H1 (cell line): ENCODE measurements at regions not wholly inside any gene's neighbourhood (a gene's known extent, or its start where the extent isn't known, plus 50 kb on each side); places are given as distances from the start of the nearest gene placed in this dataset.

Experiments
- CTCF ChIA-PET: fragments of 300-600 bp; sonication (Branson Sonifier 250); formaldehyde crosslinking; loops from one replicate; lab custom pipeline; 2021; ENCODE audit not compliant: partially characterized antibody; lab: Charles Lee
- POLR2A ChIA-PET: fragments of 300-600 bp; sonication (Branson Sonifier 250); formaldehyde crosslinking; loops from one replicate; lab custom pipeline; 2021; ENCODE audit warnings: inconsistent platforms; ENCODE audit not compliant: partially characterized antibody; lab: Charles Lee
- DNase-seq, 2 experiments: peaks; one replicate each; pipeline versions ENCODE4 v3.0.0 to v3.0.0-alpha.2; 2010 to 2022; ENCODE audit warnings: low spot score in 2 of 2, low read depth in 1 of 2, mixed read lengths in 1 of 2
- FAIRE-seq: peaks from 2 replicates; lab custom pipeline; 2011; peaks lifted over from hg19 to GRCh38; lab: Jason Lieb, UNC
- H2AFZ ChIP-seq: 2 replicates; pipeline ENCODE4 v1.8.1; 2012; ENCODE audit warnings: low read length, inconsistent platforms
- H2AK5ac ChIP-seq: 2 replicates; pipeline ENCODE4 v1.6.1; 2013; ENCODE audit warnings: low read depth, low read length
- H2BK120ac ChIP-seq: replicated peaks from 2 replicates; pipeline ENCODE3; 2013; ENCODE audit warnings: low read depth, low read length, inconsistent platforms
- H2BK12ac ChIP-seq: 2 replicates; pipeline ENCODE4 v1.6.1; 2013; ENCODE audit warnings: low read depth, low read length
- H2BK15ac ChIP-seq: 2 replicates; pipeline ENCODE4 v1.6.1; 2013; ENCODE audit warnings: low read length
- H2BK20ac ChIP-seq: 2 replicates; pipeline ENCODE4 v1.6.1; 2013; ENCODE audit warnings: low read length
- H2BK5ac ChIP-seq: 2 replicates; pipeline ENCODE4 v1.6.1; 2013; ENCODE audit warnings: low read depth, low read length
- H3K14ac ChIP-seq: 2 replicates; pipeline ENCODE4 v1.6.1; 2013; ENCODE audit warnings: inconsistent platforms; ENCODE audit not compliant: insufficient read length
- H3K18ac ChIP-seq: 2 replicates; pipeline ENCODE4 v1.6.1; 2013; ENCODE audit warnings: low read length; ENCODE audit errors: extremely low read depth
- H3K23ac ChIP-seq: 2 replicates; pipeline ENCODE4 v1.6.1; 2013; ENCODE audit warnings: inconsistent platforms; ENCODE audit not compliant: insufficient read length
- H3K23me2 ChIP-seq: 2 replicates; pipeline ENCODE4 v1.6.1; 2013; ENCODE audit warnings: low read depth, low read length
- H3K27ac ChIP-seq: 2 replicates; pipeline ENCODE4 v1.6.1; 2011; ENCODE audit warnings: low read depth, low read length, inconsistent platforms
- H3K27me3 ChIP-seq, 4 experiments: replicated peaks in 1 of 4; 1 replicate in 1 of 4; 2 replicates in 3 of 4; pipeline versions ENCODE4 v1.6.1 to v1.8.1; 2011 to 2013; ENCODE audit warnings: low read length in 3 of 4, mild to moderate bottlenecking in 3 of 4, inconsistent platforms in 2 of 4, mixed read lengths in 2 of 4, moderate library complexity in 1 of 4; ENCODE audit not compliant: control insufficient read depth in 3 of 4, insufficient read depth in 3 of 4; ENCODE audit errors: extremely low read depth in 1 of 4
- H3K36me3 ChIP-seq, 4 experiments: 2 replicates each; pipeline versions ENCODE4 v1.6.1 to v1.8.1; 2011 to 2013; ENCODE audit warnings: mild to moderate bottlenecking in 4 of 4, low read length in 3 of 4, moderate library complexity in 2 of 4, control low read depth in 1 of 4, inconsistent platforms in 1 of 4; ENCODE audit not compliant: insufficient read depth in 4 of 4, control insufficient read depth in 2 of 4
- H3K4ac ChIP-seq: replicated peaks from 2 replicates; pipeline ENCODE3; 2013; ENCODE audit warnings: low read length, low read depth, mixed read lengths, inconsistent platforms; ENCODE audit not compliant: insufficient read length
- H3K4me1 ChIP-seq, 4 experiments: replicated peaks in 1 of 4; 1 replicate in 1 of 4; 2 replicates in 3 of 4; pipeline versions ENCODE4 v1.6.1 to v1.8.1; 2011 to 2013; ENCODE audit warnings: low read length in 3 of 4, inconsistent platforms in 2 of 4, mixed read lengths in 1 of 4; ENCODE audit not compliant: insufficient read depth in 4 of 4, control insufficient read depth in 3 of 4
- H3K4me2 ChIP-seq, 2 experiments: 2 replicates each; pipeline versions ENCODE4 v1.6.1 to v1.8.1; 2011 to 2013; ENCODE audit warnings: low read depth in 2 of 2, low read length in 2 of 2, control low read depth in 1 of 2, inconsistent platforms in 1 of 2, mild to moderate bottlenecking in 1 of 2; ENCODE audit not compliant: insufficient read depth in 1 of 2
- H3K4me3 ChIP-seq, 4 experiments: fragments of 200-600, 300-600 bp in 1 of 4; sonication (generic), shearing (Covaris generic), sonication (Bioruptor Twin) in 1 of 4; 2 replicates each; pipeline versions ENCODE4 v1.5.1 to v1.8.1; 2011 to 2016; ENCODE audit warnings: low read length in 4 of 4, low read depth in 3 of 4, control low read depth in 2 of 4, inconsistent platforms in 2 of 4, mild to moderate bottlenecking in 2 of 4, mixed read lengths in 1 of 4, moderate library complexity in 1 of 4; ENCODE audit not compliant: insufficient read depth in 2 of 4; ENCODE audit errors: extremely low read depth in 1 of 4
- H3K56ac ChIP-seq: replicated peaks from 2 replicates; pipeline ENCODE3; 2013; ENCODE audit warnings: low read depth, mild to moderate bottlenecking, mixed read lengths, low read length, inconsistent platforms; ENCODE audit not compliant: insufficient read length
- H3K79me1 ChIP-seq: 2 replicates; pipeline ENCODE4 v1.6.1; 2013; ENCODE audit warnings: low read depth, low read length, control low read depth
- H3K79me2 ChIP-seq, 2 experiments: 2 replicates each; pipeline versions ENCODE4 v1.6.1 to v1.8.1; 2012 to 2013; ENCODE audit warnings: low read length in 2 of 2, mild to moderate bottlenecking in 2 of 2, inconsistent platforms in 1 of 2; ENCODE audit not compliant: insufficient read depth in 2 of 2, control insufficient read depth in 1 of 2
- H3K9ac ChIP-seq, 4 experiments: replicated peaks in 1 of 4; 1 replicate in 1 of 4; 2 replicates in 3 of 4; pipeline versions ENCODE4 v1.6.1 to v1.8.1; 2011 to 2013; ENCODE audit warnings: low read depth in 3 of 4, low read length in 3 of 4, control low read depth in 2 of 4, mild to moderate bottlenecking in 2 of 4, moderate library complexity in 2 of 4, inconsistent platforms in 1 of 4; ENCODE audit errors: extremely low read depth in 1 of 4
- H3K9me3 ChIP-seq, 2 experiments: 2 replicates each; pipeline versions ENCODE4 v1.6.1 to v1.8.1; 2012 to 2013; ENCODE audit warnings: mild to moderate bottlenecking in 2 of 2, moderate library complexity in 2 of 2, control low read depth in 1 of 2, inconsistent platforms in 1 of 2, low read depth in 1 of 2, low read length in 1 of 2, mixed read lengths in 1 of 2; ENCODE audit not compliant: insufficient read depth in 2 of 2
- H4K20me1 ChIP-seq, 2 experiments: replicated peaks in 1 of 2; 2 replicates each; pipeline versions ENCODE3 to v1.8.1; 2011 to 2013; ENCODE audit warnings: inconsistent platforms in 2 of 2, low read length in 2 of 2, mild to moderate bottlenecking in 1 of 2; ENCODE audit not compliant: insufficient read depth in 2 of 2, control insufficient read depth in 1 of 2
- H4K5ac ChIP-seq: 2 replicates; pipeline ENCODE4 v1.6.1; 2013; ENCODE audit warnings: low read length, low read depth, mixed read lengths, inconsistent platforms; ENCODE audit not compliant: insufficient read length
- H4K8ac ChIP-seq: 2 replicates; pipeline ENCODE4 v1.8.0; 2013; ENCODE audit warnings: mild to moderate bottlenecking, moderate library complexity, low read length, inconsistent platforms; ENCODE audit not compliant: insufficient read depth; ENCODE audit errors: extremely low read depth
- H4K91ac ChIP-seq: replicated peaks from 2 replicates; pipeline ENCODE3; 2013; ENCODE audit warnings: low read length, mixed read lengths, inconsistent platforms; ENCODE audit not compliant: insufficient read length
- CREB1 ChIP-seq: IDR thresholded peaks from 2 replicates; pipeline ENCODE4 v1.6.1; 2012; ENCODE audit warnings: inconsistent platforms
- HDAC6 ChIP-seq: IDR thresholded peaks from one replicate; pipeline ENCODE4 v1.7.1; 2012; ENCODE audit warnings: low read depth, mild to moderate bottlenecking, inconsistent platforms, low read length, moderate library complexity
- PHF8 ChIP-seq: fragments of 200-600 bp; sonication (generic); conservative IDR thresholded peaks from 2 replicates; pipeline ENCODE4 v1.7.1; 2012; ENCODE audit warnings: low read depth, mild to moderate bottlenecking, inconsistent platforms, low read length, moderate library complexity
- RBBP5 ChIP-seq: IDR thresholded peaks from 2 replicates; pipeline ENCODE4 v1.7.1; 2012; ENCODE audit warnings: low read depth, mild to moderate bottlenecking, inconsistent platforms, low read length, moderate library complexity, borderline replicate concordance
- RNF2 ChIP-seq: fragments of 200-900, 300-1000 bp; sonication (generic); IDR thresholded peaks from 2 replicates; pipeline ENCODE4 v1.7.1; 2016; ENCODE audit warnings: borderline replicate concordance, low read depth, mild to moderate bottlenecking, antibody characterized with exemption, low read length; ENCODE audit not compliant: poor library complexity, severe bottlenecking; ENCODE audit errors: missing control alignments
- TCF12 ChIP-seq: IDR thresholded peaks from 2 replicates; pipeline ENCODE4 v1.6.1; 2011; ENCODE audit warnings: low read depth, mild to moderate bottlenecking, low read length
- TEAD4 ChIP-seq: IDR thresholded peaks from 2 replicates; pipeline ENCODE4 v1.6.1; 2012; ENCODE audit warnings: low read depth, low read length, inconsistent platforms, mixed read lengths
- WGBS, 2 experiments: shearing (Covaris generic) in 1 of 2; methylation state at CpG; one replicate each; pipeline versions ENCODE4 v1.1.6 to v1.1.7; 2013 to 2015; ENCODE audit warnings: low lambda C conversion rate in 2 of 2, mixed read lengths in 2 of 2, inconsistent platforms in 1 of 2, low coverage in 1 of 2, missing lambda C conversion rate in 1 of 2; ENCODE audit not compliant: insufficient replicate concordance in 2 of 2, insufficient coverage in 1 of 2, insufficient read length in 1 of 2; ENCODE audit errors: extremely low coverage in 1 of 2, missing lambda C conversion rate in 1 of 2; 5-methylcytosine and 5-hydroxymethylcytosine counted together
- TF ChIP-seq, protein P1 (sequence below), 3 experiments: IDR thresholded peaks; 1 replicate in 2 of 3; 2 replicates in 1 of 3; pipeline versions ENCODE4 v1.5.1 to v1.6.1; 2011; ENCODE audit warnings: low read length in 3 of 3, mild to moderate bottlenecking in 3 of 3, inconsistent platforms in 2 of 3, low read depth in 1 of 3, moderate library complexity in 1 of 3; ENCODE audit not compliant: insufficient read depth in 1 of 3; ENCODE audit errors: control extremely low read depth in 1 of 3
- TF ChIP-seq, protein P2 (sequence below): IDR thresholded peaks from 2 replicates; pipeline ENCODE4 v1.6.1; 2012; ENCODE audit warnings: inconsistent platforms

DNA sequence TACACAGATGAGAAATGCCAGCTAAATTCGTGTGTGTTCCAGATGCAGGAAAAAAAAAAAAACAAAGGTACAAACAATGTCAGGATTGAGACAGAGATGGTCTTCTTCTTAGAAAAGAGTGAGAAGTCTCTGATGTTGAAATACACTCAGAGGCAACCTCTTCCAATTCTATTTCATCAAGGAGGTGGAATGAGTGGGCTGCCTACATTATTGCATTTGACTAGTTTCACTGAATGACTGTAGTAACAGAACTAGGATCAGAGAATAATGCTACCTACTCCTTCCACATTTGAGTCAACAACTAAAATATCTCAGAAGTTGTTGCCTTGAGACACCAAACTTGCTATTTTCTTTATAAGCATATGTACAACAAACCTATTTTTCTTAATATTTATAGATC is 1332.2 kb upstream of the FLRT2 start:
- H3K36me3 ChIP-seq: no peaks in the 10 kb centered on the region
- no peak overlapping the region for H3K4me2 ChIP-seq
- H2BK20ac ChIP-seq: no peak overlapping the region
- H3K23ac ChIP-seq: no peak overlapping the region
- no peak overlapping the region for H3K4me3 ChIP-seq
- H3K23me2 ChIP-seq: no peaks in the 10 kb centered on the region
- FAIRE-seq (no peak), DNase-seq (no peak)
- no peak overlapping the region for H4K91ac ChIP-seq
- H4K8ac ChIP-seq: no peak overlapping the region
- H3K27ac ChIP-seq: no peak overlapping the region
- H3K27me3 ChIP-seq: no peaks in the 10 kb centered on the region
- H2BK15ac ChIP-seq: no peak overlapping the region
- no peak overlapping the region for H3K4ac ChIP-seq
- no peaks in the 10 kb centered on the region for H3K79me1 ChIP-seq
- H2BK5ac ChIP-seq: no peak overlapping the region
- H3K56ac ChIP-seq: no peak overlapping the region
- WGBS, 2 experiments: 100% methylated on average over 1 of the region's 1 CpG; no CpG with 5 or more reads in 1 of the 2 experiments
- no peak overlapping the region for H2AFZ ChIP-seq
- no peak overlapping the region for H4K5ac ChIP-seq
- no peak overlapping the region for H3K14ac ChIP-seq
- H2AK5ac ChIP-seq: no peak overlapping the region
- H2BK12ac ChIP-seq: no peak overlapping the region
- H3K9me3 ChIP-seq: peaks cover 10 to 11% of the 10 kb centered on the region in 2 experiments
- H2BK120ac ChIP-seq: no peak overlapping the region
- H3K4me1 ChIP-seq: no peaks in the 10 kb centered on the region
- CTCF ChIA-PET: no interaction called here
- POLR2A ChIA-PET: no interaction called here
- no peak overlapping the region for H3K9ac ChIP-seq
- no peaks in the 10 kb centered on the region for H3K79me2 ChIP-seq
- no peaks in the 10 kb centered on the region for H4K20me1 ChIP-seq
- TF ChIP-seq, protein P1, sequence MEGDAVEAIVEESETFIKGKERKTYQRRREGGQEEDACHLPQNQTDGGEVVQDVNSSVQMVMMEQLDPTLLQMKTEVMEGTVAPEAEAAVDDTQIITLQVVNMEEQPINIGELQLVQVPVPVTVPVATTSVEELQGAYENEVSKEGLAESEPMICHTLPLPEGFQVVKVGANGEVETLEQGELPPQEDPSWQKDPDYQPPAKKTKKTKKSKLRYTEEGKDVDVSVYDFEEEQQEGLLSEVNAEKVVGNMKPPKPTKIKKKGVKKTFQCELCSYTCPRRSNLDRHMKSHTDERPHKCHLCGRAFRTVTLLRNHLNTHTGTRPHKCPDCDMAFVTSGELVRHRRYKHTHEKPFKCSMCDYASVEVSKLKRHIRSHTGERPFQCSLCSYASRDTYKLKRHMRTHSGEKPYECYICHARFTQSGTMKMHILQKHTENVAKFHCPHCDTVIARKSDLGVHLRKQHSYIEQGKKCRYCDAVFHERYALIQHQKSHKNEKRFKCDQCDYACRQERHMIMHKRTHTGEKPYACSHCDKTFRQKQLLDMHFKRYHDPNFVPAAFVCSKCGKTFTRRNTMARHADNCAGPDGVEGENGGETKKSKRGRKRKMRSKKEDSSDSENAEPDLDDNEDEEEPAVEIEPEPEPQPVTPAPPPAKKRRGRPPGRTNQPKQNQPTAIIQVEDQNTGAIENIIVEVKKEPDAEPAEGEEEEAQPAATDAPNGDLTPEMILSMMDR (IDR thresholded peaks at IDR 0.05; ENCODE audit: control extremely low read depth in 1 of 3, insufficient read depth in 1 of 3, low read depth in 1 of 3, low read length in 3 of 3): no peak
- TF ChIP-seq, protein P2, sequence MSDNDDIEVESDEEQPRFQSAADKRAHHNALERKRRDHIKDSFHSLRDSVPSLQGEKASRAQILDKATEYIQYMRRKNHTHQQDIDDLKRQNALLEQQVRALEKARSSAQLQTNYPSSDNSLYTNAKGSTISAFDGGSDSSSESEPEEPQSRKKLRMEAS: no peak
- TF ChIP-seq PHF8 (no peak), TEAD4 (no peak), HDAC6 (no peak), TCF12 (no peak), RBBP5 (no peak), CREB1 (no peak), RNF2 (no peak)
- H3K18ac ChIP-seq: no peak overlapping the region
